Caco-2 (cell line): ENCODE measurements at regions not wholly inside any gene's neighbourhood (a gene's known extent, or its start where the extent isn't known, plus 50 kb on each side); places are given as distances from the start of the nearest gene placed in this dataset.

ENCODE experiments used
- BruUV-seq: library from RNA; stranded (reverse); fragments of 400-500 nt; replicated peaks from 2 replicates; lab custom pipeline; 2021; lab: Mats Ljungman, UMichigan
- CTCF ChIA-PET: fragments of 300-600 bp; sonication (Branson Sonifier 250); formaldehyde crosslinking; loops from one replicate; lab custom pipeline; 2022; ENCODE audit warnings: antibody characterized with exemption; lab: Charles Lee
- POLR2A ChIA-PET: fragments of 300-600 bp; sonication (Branson Sonifier 250); formaldehyde crosslinking; loops from one replicate; lab custom pipeline; 2022; ENCODE audit warnings: antibody characterized with exemption; lab: Charles Lee
- DNase-seq, 2 experiments: peaks; one replicate each; pipeline versions ENCODE4 v3.0.0 to v3.0.0-alpha.2; 2020 to 2022
- H3K27me3 ChIP-seq: replicated peaks from 2 replicates; pipeline ENCODE4 v1.6.0; 2011; ENCODE audit warnings: low read length; ENCODE audit not compliant: control insufficient read depth, insufficient read depth
- H3K36me3 ChIP-seq: 2 replicates; pipeline ENCODE4 v1.5.1; 2011; ENCODE audit warnings: low read length; ENCODE audit not compliant: control insufficient read depth, insufficient read depth
- H3K4me1 ChIP-seq: fragments of 250-450 bp; sonication (Bioruptor Pico); 2 replicates; pipeline ENCODE4 v1.5.1; 2020; ENCODE audit warnings: mild to moderate bottlenecking
- H3K4me3 ChIP-seq: 2 replicates; pipeline ENCODE4 v1.5.1; 2011; ENCODE audit warnings: low read depth, mild to moderate bottlenecking, control low read depth, low read length
- H3K9me3 ChIP-seq: fragments of 250-450 bp; sonication (Bioruptor Pico); 2 replicates; pipeline ENCODE4 v1.5.1; 2020; ENCODE audit warnings: mild to moderate bottlenecking, moderate library complexity
- H3K27ac Mint-ChIP-seq: one replicate; pipeline ENCODE4 v1.8.0; 2022; ENCODE audit warnings: mixed read lengths; ENCODE audit not compliant: unreplicated experiment
- H3K27me3 Mint-ChIP-seq: one replicate; pipeline ENCODE4 v1.8.0; 2022; ENCODE audit warnings: mixed read lengths; ENCODE audit not compliant: insufficient read depth, unreplicated experiment
- H3K36me3 Mint-ChIP-seq: one replicate; pipeline ENCODE4 v1.8.0; 2022; ENCODE audit warnings: mild to moderate bottlenecking, mixed read lengths; ENCODE audit not compliant: insufficient read depth, unreplicated experiment
- H3K4me1 Mint-ChIP-seq: one replicate; pipeline ENCODE4 v1.8.0; 2022; ENCODE audit warnings: low read depth, mixed read lengths; ENCODE audit not compliant: unreplicated experiment
- H3K4me3 Mint-ChIP-seq: one replicate; pipeline ENCODE4 v1.8.0; 2022; ENCODE audit warnings: mild to moderate bottlenecking, moderate library complexity, mixed read lengths; ENCODE audit not compliant: unreplicated experiment
- H3K9me3 Mint-ChIP-seq: one replicate; pipeline ENCODE4 v1.8.0; 2022; ENCODE audit warnings: mixed read lengths; ENCODE audit not compliant: unreplicated experiment
- CTCF ChIP-seq, 2 experiments: fragments of 200-600 bp in 1 of 2; IDR thresholded peaks; 1 replicate in 1 of 2; 2 replicates in 1 of 2; pipeline versions ENCODE4 v1.5.1 to v1.8.0; 2011 to 2022; ENCODE audit warnings: antibody characterized with exemption in 1 of 2, control low read depth in 1 of 2, inconsistent platforms in 1 of 2, low read depth in 1 of 2, low read length in 1 of 2, mild to moderate bottlenecking in 1 of 2, moderate library complexity in 1 of 2; ENCODE audit not compliant: insufficient read depth in 1 of 2, severe bottlenecking in 1 of 2, unreplicated experiment in 1 of 2
- intact Hi-C: fragments of 100-400 bp; cut with micrococcal nuclease; formaldehyde crosslinking; loops from one replicate; pipeline ENCODE4 v1.10.0; 2022; ENCODE audit not compliant: unreplicated experiment

DNA sequence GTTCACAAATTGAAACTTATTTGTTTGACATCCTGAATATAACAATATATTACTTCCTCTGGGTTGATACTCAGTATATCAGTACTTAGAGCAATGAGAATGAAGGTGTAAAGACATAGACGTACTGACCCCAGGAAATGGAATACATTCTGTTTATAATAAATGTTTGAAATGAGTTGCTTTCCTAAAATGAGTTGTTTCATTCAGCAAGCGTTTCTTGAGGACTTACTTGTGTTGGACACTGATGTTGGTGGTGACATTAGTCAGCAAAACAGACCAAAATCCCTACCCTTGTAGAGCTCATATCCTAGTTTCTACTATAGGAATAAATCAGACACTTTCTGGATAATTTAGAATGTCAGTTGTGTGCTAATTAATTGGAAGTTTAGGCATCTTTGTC is 184.3 kb downstream of the ZDHHC21 start:
- intact Hi-C loops, result no loop called here
- Histone ChIP-seq H3K9me3 (no peaks in the 10 kb centered on the region), H3K4me3 (no peak overlapping the region), H3K4me1 (no peaks in the 10 kb centered on the region), H3K27me3 (no peaks in the 10 kb centered on the region), H3K36me3 (no peaks in the 10 kb centered on the region)
- H3K4me1 Mint-ChIP-seq, result no peaks in the 10 kb centered on the region
- no peak overlapping the region for H3K4me3 Mint-ChIP-seq
- no peak overlapping the region for H3K27ac Mint-ChIP-seq
- H3K36me3 Mint-ChIP-seq, result no peaks in the 10 kb centered on the region
- ChIA-PET POLR2A (no interaction called here), CTCF (no interaction called here)
- H3K9me3 Mint-ChIP-seq, result no peaks in the 10 kb centered on the region
- H3K27me3 Mint-ChIP-seq, result peaks cover 5% of the 10 kb centered on the region
- no peak for TF ChIP-seq CTCF (IDR thresholded peaks at IDR 0.05; ENCODE audit: insufficient read depth in 1 of 2, low read depth in 1 of 2, low read length in 1 of 2, severe bottlenecking in 1 of 2, unreplicated experiment in 1 of 2)
- DNase-seq, result no peak
- no TSS peak for BruUV-seq

DNA sequence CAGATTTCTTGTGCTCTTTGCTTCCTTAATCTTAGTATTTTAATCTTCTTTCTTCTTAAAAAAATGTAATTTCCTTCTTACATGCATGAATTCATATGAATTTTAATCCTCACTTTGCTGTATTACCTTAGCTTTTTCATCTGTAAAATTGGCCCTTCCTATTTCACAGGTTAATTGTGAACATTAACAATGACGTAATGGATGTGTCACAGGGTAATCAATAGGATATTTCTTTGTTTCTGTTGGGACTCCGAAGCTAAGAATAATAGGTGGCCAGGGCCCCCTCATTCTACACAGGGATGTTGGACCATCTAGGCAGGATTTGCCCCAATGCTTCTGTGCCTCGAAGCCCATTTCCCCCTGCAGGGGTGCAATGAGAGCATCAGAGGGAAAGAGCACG is 187.4 kb upstream of the NFIB start:
- Histone ChIP-seq H3K4me3 (no peak overlapping the region), H3K9me3 (no peaks in the 10 kb centered on the region), H3K36me3 (no peaks in the 10 kb centered on the region), H3K27me3 (no peaks in the 10 kb centered on the region), H3K4me1 (no peaks in the 10 kb centered on the region)
- Mint-ChIP-seq H3K9me3 (no peaks in the 10 kb centered on the region), H3K4me3 (no peak overlapping the region), H3K4me1 (no peaks in the 10 kb centered on the region), H3K36me3 (no peaks in the 10 kb centered on the region), H3K27me3 (peaks cover 5% of the 10 kb centered on the region), H3K27ac (no peak overlapping the region)
- CTCF ChIA-PET, result no interaction called here
- intact Hi-C loops, result no loop called here
- POLR2A ChIA-PET, result no interaction called here
- TF ChIP-seq CTCF (IDR thresholded peaks at IDR 0.05; ENCODE audit: insufficient read depth in 1 of 2, low read depth in 1 of 2, low read length in 1 of 2, severe bottlenecking in 1 of 2, unreplicated experiment in 1 of 2), result no peak
- DNase-seq, result no peak
- BruUV-seq, result no TSS peak

GRCh38 chr9:14500705-14501104 is 186.8 kb upstream of the NFIB start:
- ChIA-PET CTCF (no interaction called here), POLR2A (no interaction called here)
- DNase-seq, result no peak
- Mint-ChIP-seq H3K27me3 (peaks cover 3% of the 10 kb centered on the region), H3K4me3 (no peak overlapping the region), H3K4me1 (no peaks in the 10 kb centered on the region), H3K27ac (no peak overlapping the region), H3K36me3 (no peaks in the 10 kb centered on the region), H3K9me3 (no peaks in the 10 kb centered on the region)
- Histone ChIP-seq H3K4me1 (no peaks in the 10 kb centered on the region), H3K9me3 (no peaks in the 10 kb centered on the region), H3K36me3 (no peaks in the 10 kb centered on the region), H3K27me3 (no peaks in the 10 kb centered on the region), H3K4me3 (no peak overlapping the region)
- intact Hi-C loops, result no loop called here
- BruUV-seq, result no TSS peak
- TF ChIP-seq CTCF (IDR thresholded peaks at IDR 0.05; ENCODE audit: insufficient read depth in 1 of 2, low read depth in 1 of 2, low read length in 1 of 2, severe bottlenecking in 1 of 2, unreplicated experiment in 1 of 2), result no peak
